ENCODE measurements at regions not wholly inside any gene's neighbourhood (a gene's known extent, or its start where the extent isn't known, plus 50 kb on each side); places are given as distances from the start of the nearest gene placed in this dataset.

GRCh38 chr5:68002836-68003235 is 212.7 kb upstream of the PIK3R1 start:
- DNase-seq (no peak), FAIRE-seq (no peak)
- no peaks in the 10 kb centered on the region for H3K27me3 ChIP-seq (ENCODE audit: control insufficient read depth, insufficient read depth, low read length)
- H3K4me3 ChIP-seq (ENCODE audit: low read length in 3 of 3) = no peak overlapping the region
- no peaks in the 10 kb centered on the region for H3K36me3 ChIP-seq (ENCODE audit: control insufficient read depth in 2 of 3, insufficient read depth in 3 of 3, low read length in 3 of 3)
- H3K4me1 ChIP-seq (ENCODE audit: control insufficient read depth in 2 of 3, insufficient read depth in 2 of 3, low read depth in 1 of 3, low read length in 3 of 3) = peaks cover 0 to 4% (median 0%) of the 10 kb centered on the region in 3 donors
- intact Hi-C loops (cut with DNase I) = no loop called here
- no peak overlapping the region for H3K9ac ChIP-seq (ENCODE audit: low read length in 3 of 3)
- H3K9me3 ChIP-seq (ENCODE audit: control insufficient read depth in 2 of 3, insufficient read depth in 1 of 3, low read length in 3 of 3) = no peaks in the 10 kb centered on the region
- no peak overlapping the region for H3K27ac ChIP-seq (ENCODE audit: low read depth in 2 of 2, low read length in 2 of 2)
- TF ChIP-seq, protein P1, sequence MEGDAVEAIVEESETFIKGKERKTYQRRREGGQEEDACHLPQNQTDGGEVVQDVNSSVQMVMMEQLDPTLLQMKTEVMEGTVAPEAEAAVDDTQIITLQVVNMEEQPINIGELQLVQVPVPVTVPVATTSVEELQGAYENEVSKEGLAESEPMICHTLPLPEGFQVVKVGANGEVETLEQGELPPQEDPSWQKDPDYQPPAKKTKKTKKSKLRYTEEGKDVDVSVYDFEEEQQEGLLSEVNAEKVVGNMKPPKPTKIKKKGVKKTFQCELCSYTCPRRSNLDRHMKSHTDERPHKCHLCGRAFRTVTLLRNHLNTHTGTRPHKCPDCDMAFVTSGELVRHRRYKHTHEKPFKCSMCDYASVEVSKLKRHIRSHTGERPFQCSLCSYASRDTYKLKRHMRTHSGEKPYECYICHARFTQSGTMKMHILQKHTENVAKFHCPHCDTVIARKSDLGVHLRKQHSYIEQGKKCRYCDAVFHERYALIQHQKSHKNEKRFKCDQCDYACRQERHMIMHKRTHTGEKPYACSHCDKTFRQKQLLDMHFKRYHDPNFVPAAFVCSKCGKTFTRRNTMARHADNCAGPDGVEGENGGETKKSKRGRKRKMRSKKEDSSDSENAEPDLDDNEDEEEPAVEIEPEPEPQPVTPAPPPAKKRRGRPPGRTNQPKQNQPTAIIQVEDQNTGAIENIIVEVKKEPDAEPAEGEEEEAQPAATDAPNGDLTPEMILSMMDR (IDR thresholded peaks at IDR 0.05; ENCODE audit: borderline replicate concordance, extremely low read depth, insufficient read depth) = no peak

- intact Hi-C loops (cut with DNase I) = no loop called here
- TF ChIP-seq, protein P1 (IDR thresholded peaks at IDR 0.05; ENCODE audit: borderline replicate concordance, extremely low read depth, insufficient read depth) = no peak
- no peaks in the 10 kb centered on the region for H3K9me3 ChIP-seq (ENCODE audit: control insufficient read depth in 2 of 3, insufficient read depth in 1 of 3, low read length in 3 of 3)
- peaks cover 0 to 4% (median 0%) of the 10 kb centered on the region in 3 donors for H3K4me1 ChIP-seq (ENCODE audit: control insufficient read depth in 2 of 3, insufficient read depth in 2 of 3, low read depth in 1 of 3, low read length in 3 of 3)
- no peak overlapping the region for H3K4me3 ChIP-seq (ENCODE audit: low read length in 3 of 3)
- DNase-seq (no peak), FAIRE-seq (no peak)
- H3K27ac ChIP-seq (ENCODE audit: low read depth in 2 of 2, low read length in 2 of 2) = no peak overlapping the region
- no peaks in the 10 kb centered on the region for H3K36me3 ChIP-seq (ENCODE audit: control insufficient read depth in 2 of 3, insufficient read depth in 3 of 3, low read length in 3 of 3)
- no peak overlapping the region for H3K9ac ChIP-seq (ENCODE audit: low read length in 3 of 3)
- H3K27me3 ChIP-seq (ENCODE audit: control insufficient read depth, insufficient read depth, low read length) = no peaks in the 10 kb centered on the region
These were observed 214.8 kb upstream of the PIK3R1 start for GRCh38 chr5:68000805-68001204.

- Histone ChIP-seq H3K4me3 (ENCODE audit: low read length in 3 of 3) (no peak overlapping the region), H3K9me3 (ENCODE audit: control insufficient read depth in 2 of 3, insufficient read depth in 1 of 3, low read length in 3 of 3) (no peaks in the 10 kb centered on the region), H3K4me1 (ENCODE audit: control insufficient read depth in 2 of 3, insufficient read depth in 2 of 3, low read depth in 1 of 3, low read length in 3 of 3) (peaks cover 0 to 4% (median 0%) of the 10 kb centered on the region in 3 donors), H3K9ac (ENCODE audit: low read length in 3 of 3) (no peak overlapping the region), H3K36me3 (ENCODE audit: control insufficient read depth in 2 of 3, insufficient read depth in 3 of 3, low read length in 3 of 3) (no peaks in the 10 kb centered on the region), H3K27me3 (ENCODE audit: control insufficient read depth, insufficient read depth, low read length) (no peaks in the 10 kb centered on the region), H3K27ac (ENCODE audit: low read depth in 2 of 2, low read length in 2 of 2) (peak overlapping the region in 1 of 2 donors; percentile 60)
- intact Hi-C loops (cut with DNase I) = no loop called here
- DNase-seq (no peak), FAIRE-seq (no peak)
- TF ChIP-seq, protein P1 (IDR thresholded peaks at IDR 0.05; ENCODE audit: borderline replicate concordance, extremely low read depth, insufficient read depth) = no peak
These were observed 216.2 kb upstream of the PIK3R1 start for GRCh38 chr5:67999391-67999790.

- Histone ChIP-seq H3K9ac (ENCODE audit: low read length in 3 of 3) (no peak overlapping the region), H3K27me3 (ENCODE audit: control insufficient read depth, insufficient read depth, low read length) (no peaks in the 10 kb centered on the region), H3K27ac (ENCODE audit: low read depth in 2 of 2, low read length in 2 of 2) (peak overlapping the region; percentile 71 to 75), H3K4me3 (ENCODE audit: low read length in 3 of 3) (no peak overlapping the region), H3K36me3 (ENCODE audit: control insufficient read depth in 2 of 3, insufficient read depth in 3 of 3, low read length in 3 of 3) (no peaks in the 10 kb centered on the region), H3K9me3 (ENCODE audit: control insufficient read depth in 2 of 3, insufficient read depth in 1 of 3, low read length in 3 of 3) (no peaks in the 10 kb centered on the region), H3K4me1 (ENCODE audit: control insufficient read depth in 2 of 3, insufficient read depth in 2 of 3, low read depth in 1 of 3, low read length in 3 of 3) (peaks cover 0 to 4% (median 0%) of the 10 kb centered on the region in 3 donors)
- TF ChIP-seq, protein P1 (IDR thresholded peaks at IDR 0.05; ENCODE audit: borderline replicate concordance, extremely low read depth, insufficient read depth) = no peak
- intact Hi-C loops (cut with DNase I) = no loop called here
- no peak for FAIRE-seq
- peak in 1 of 5 donors; percentile 75 for DNase-seq
These were observed 216.8 kb upstream of the PIK3R1 start for GRCh38 chr5:67998709-67999261.

Data from kidney (tissue), 13 donors.